NB4 (cell line): ENCODE measurements at regions not wholly inside any gene's neighbourhood (a gene's known extent, or its start where the extent isn't known, plus 50 kb on each side); places are given as distances from the start of the nearest gene placed in this dataset.

Experiments used
- CTCF ChIP-seq: IDR thresholded peaks from one replicate; pipeline ENCODE4 v1.5.1; 2012; ENCODE audit warnings: low read depth, low read length
- MAX ChIP-seq: IDR thresholded peaks from 2 replicates; pipeline ENCODE4 v1.6.1; 2011; ENCODE audit warnings: low read depth, low read length
- MYC ChIP-seq: IDR thresholded peaks from 2 replicates; pipeline ENCODE4 v1.6.1; 2011; ENCODE audit warnings: low read depth, low read length
- POLR2A ChIP-seq: IDR thresholded peaks from 2 replicates; pipeline ENCODE4 v1.6.1; 2011; ENCODE audit warnings: mild to moderate bottlenecking; ENCODE audit not compliant: insufficient read length; ENCODE audit errors: extremely low read depth

- TF ChIP-seq CTCF (no peak), POLR2A (no peak), MAX (no peak), MYC (no peak)
These were observed 167.1 kb upstream of the CRBN start for GRCh38 chr3:3346556-3346955.
